Esophagus squamous epithelium (tissue), 5 donors: ENCODE measurements at regions not wholly inside any gene's neighbourhood (a gene's known extent, or its start where the extent isn't known, plus 50 kb on each side); places are given as distances from the start of the nearest gene placed in this dataset.

Source experiments
- DNase-seq: peaks from one replicate; lab custom pipeline; 2025; lab: John Stamatoyannopoulos, UW
- H3K27ac ChIP-seq, 4 donors: fragments of 200-600 bp; sonication (generic); one replicate each; pipeline ENCODE4 v1.5.1; 2016 to 2019; ENCODE audit warnings: mild to moderate bottlenecking in 1 of 4
- H3K27me3 ChIP-seq, 4 donors: fragments of 200-600 bp; sonication (generic); 1 replicate in 3 of 4; 2 replicates in 1 of 4; pipeline versions ENCODE4 v1.5.1 to v1.6.0; 2017 to 2021; ENCODE audit warnings: antibody characterized with exemption in 1 of 4
- H3K36me3 ChIP-seq, 3 donors: fragments of 200-600 bp; sonication (generic); one replicate each; pipeline ENCODE4 v1.5.1; 2016 to 2019
- H3K4me1 ChIP-seq, 3 donors: fragments of 200-600 bp; sonication (generic); one replicate each; pipeline ENCODE4 v1.5.1; 2017 to 2019
- H3K4me3 ChIP-seq, 4 donors: fragments of 200-600 bp; sonication (generic); 1 replicate in 3 of 4; 2 replicates in 1 of 4; pipeline ENCODE4 v1.5.1; 2016 to 2019; ENCODE audit warnings: mild to moderate bottlenecking in 2 of 4, moderate library complexity in 1 of 4
- H3K9me3 ChIP-seq, 3 donors: fragments of 200-600 bp; sonication (generic); one replicate each; pipeline ENCODE4 v1.5.1; 2016 to 2019
- CTCF ChIP-seq, 6 experiments: fragments of 450-650 bp in 4 of 6; fragments of 200-600 bp in 2 of 6; sonication (generic) in 2 of 6; IDR thresholded peaks; one replicate each; pipeline ENCODE4 v1.5.1; 2016 to 2019; ENCODE audit warnings: antibody characterized with exemption in 6 of 6, mild to moderate bottlenecking in 4 of 6, moderate library complexity in 4 of 6
- POLR2A ChIP-seq, 4 donors: fragments of 450-650 bp; IDR thresholded peaks; one replicate each; pipeline ENCODE4 v1.6.1; 2017; ENCODE audit warnings: antibody characterized with exemption in 4 of 4, mild to moderate bottlenecking in 4 of 4, moderate library complexity in 3 of 4
- WGBS, 2 donors: methylation state at CpG; one replicate each; pipeline ENCODE4 v1.1.5; 2018; 5-methylcytosine and 5-hydroxymethylcytosine counted together
- intact Hi-C: fragments of 100-400 bp; cut with DNase I; formaldehyde crosslinking; loops from one replicate; pipeline ENCODE4 v1.15.0; 2022
- donor health status: DM: yes; HTN: yes; CAD: no.

- TF ChIP-seq CTCF (IDR thresholded peaks at IDR 0.05) (no peak), POLR2A (IDR thresholded peaks at IDR 0.05) (no peak)
- H3K36me3 ChIP-seq = peaks cover 0 to 24% (median 0%) of the 10 kb centered on the region in 3 donors
- 88 to 93% methylated on average over 9 of the region's 9 CpGs for WGBS, 2 donors
- H3K9me3 ChIP-seq = no peaks in the 10 kb centered on the region
- intact Hi-C loops = no loop called here
- H3K4me1 ChIP-seq = no peaks in the 10 kb centered on the region
- DNase-seq = no peak
- no peak overlapping the region for H3K27ac ChIP-seq
- H3K4me3 ChIP-seq = no peak overlapping the region
- H3K27me3 ChIP-seq = no peaks in the 10 kb centered on the region
Observed at GRCh38 chr14:95425369-95426115, 90.9 kb downstream of the SYNE3 start.

GRCh38 chr14:95424529-95424928, 91.9 kb downstream of the SYNE3 start:
- no peak overlapping the region for H3K4me3 ChIP-seq
- no peak for DNase-seq
- no peaks in the 10 kb centered on the region for H3K9me3 ChIP-seq
- no peak overlapping the region for H3K27ac ChIP-seq
- no peaks in the 10 kb centered on the region for H3K4me1 ChIP-seq
- intact Hi-C loops = no loop called here
- H3K36me3 ChIP-seq = peaks cover 0 to 30% (median 0%) of the 10 kb centered on the region in 3 donors
- WGBS, 2 donors = 87 to 93% methylated on average over 4 of the region's 5 CpGs
- H3K27me3 ChIP-seq = no peaks in the 10 kb centered on the region
- TF ChIP-seq CTCF (IDR thresholded peaks at IDR 0.05) = no peak
- no peak for TF ChIP-seq POLR2A (IDR thresholded peaks at IDR 0.05)

GRCh38 chr14:95421741-95422140, 94.7 kb downstream of the SYNE3 start:
- H3K36me3 ChIP-seq = peaks cover 0 to 49% (median 2%) of the 10 kb centered on the region in 3 donors
- TF ChIP-seq CTCF (IDR thresholded peaks at IDR 0.05) = no peak
- no peak for TF ChIP-seq POLR2A (IDR thresholded peaks at IDR 0.05)
- H3K27ac ChIP-seq = no peak overlapping the region
- no peaks in the 10 kb centered on the region for H3K27me3 ChIP-seq
- H3K4me1 ChIP-seq = no peaks in the 10 kb centered on the region
- DNase-seq = no peak
- 92 to 95% methylated on average over 8 of the region's 8 CpGs for WGBS, 2 donors
- H3K4me3 ChIP-seq = no peak overlapping the region
- no peaks in the 10 kb centered on the region for H3K9me3 ChIP-seq
- intact Hi-C loops = no loop called here

GRCh38 chr14:95420060-95420459, 96.4 kb downstream of the SYNE3 start:
- WGBS, 2 donors = 76 to 91% methylated on average over 3 of the region's 3 CpGs
- H3K9me3 ChIP-seq = no peaks in the 10 kb centered on the region
- no peak for TF ChIP-seq CTCF (IDR thresholded peaks at IDR 0.05)
- no peak for TF ChIP-seq POLR2A (IDR thresholded peaks at IDR 0.05)
- H3K4me3 ChIP-seq = no peak overlapping the region
- H3K36me3 ChIP-seq = peaks cover 0 to 56% (median 6%) of the 10 kb centered on the region in 3 donors
- intact Hi-C loops = no loop called here
- H3K27me3 ChIP-seq = no peaks in the 10 kb centered on the region
- no peak overlapping the region for H3K27ac ChIP-seq
- no peaks in the 10 kb centered on the region for H3K4me1 ChIP-seq
- DNase-seq = no peak

- intact Hi-C loops = no loop called here
- Histone ChIP-seq H3K4me1 (no peaks in the 10 kb centered on the region), H3K9me3 (no peaks in the 10 kb centered on the region), H3K27me3 (no peaks in the 10 kb centered on the region), H3K4me3 (no peak overlapping the region), H3K27ac (no peak overlapping the region), H3K36me3 (peaks cover 0 to 56% (median 6%) of the 10 kb centered on the region in 3 donors)
- WGBS, 2 donors = 93 to 100% methylated on average over 4 of the region's 4 CpGs
- no peak for DNase-seq
- TF ChIP-seq CTCF (IDR thresholded peaks at IDR 0.05) = no peak
- no peak for TF ChIP-seq POLR2A (IDR thresholded peaks at IDR 0.05)
Observed at GRCh38 chr14:95419569-95419968, 96.9 kb downstream of the SYNE3 start.
